Embryonic facial prominence (tissue), 1 donor: ENCODE measurements at regions not wholly inside any gene's neighbourhood (a gene's known extent, or its start where the extent isn't known, plus 50 kb on each side); places are given as distances from the start of the nearest gene placed in this dataset.
"Not testable (repeated sequence)": the region's sequence is repeated elsewhere in the genome, so short reads cannot be mapped to it uniquely, and the experiment has no call there.

Experiments
- DNase-seq: peaks from one replicate; pipeline ENCODE4 v3.0.0-alpha.2; 2016; ENCODE audit errors: extremely low spot score

DNA sequence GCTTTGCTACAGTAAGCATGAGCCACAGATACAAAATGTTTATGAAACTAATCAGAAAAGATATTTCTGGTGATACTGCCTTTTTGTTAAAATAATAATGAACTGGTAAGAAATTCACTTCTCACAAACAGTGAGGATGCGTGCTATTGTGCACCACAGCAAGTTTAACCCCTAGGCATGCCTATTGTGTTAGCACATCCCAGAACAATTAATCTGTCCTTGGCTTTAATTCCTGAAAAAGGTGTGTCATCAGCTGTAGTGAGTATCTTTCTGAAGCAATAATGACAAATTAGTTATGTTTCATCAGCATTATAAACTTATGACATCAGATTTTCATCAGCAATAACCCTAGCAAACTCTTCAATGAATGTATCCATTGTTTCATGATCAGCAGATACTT lies 1307.2 kb downstream of the EFNA5 start:
- no peak for DNase-seq

DNA sequence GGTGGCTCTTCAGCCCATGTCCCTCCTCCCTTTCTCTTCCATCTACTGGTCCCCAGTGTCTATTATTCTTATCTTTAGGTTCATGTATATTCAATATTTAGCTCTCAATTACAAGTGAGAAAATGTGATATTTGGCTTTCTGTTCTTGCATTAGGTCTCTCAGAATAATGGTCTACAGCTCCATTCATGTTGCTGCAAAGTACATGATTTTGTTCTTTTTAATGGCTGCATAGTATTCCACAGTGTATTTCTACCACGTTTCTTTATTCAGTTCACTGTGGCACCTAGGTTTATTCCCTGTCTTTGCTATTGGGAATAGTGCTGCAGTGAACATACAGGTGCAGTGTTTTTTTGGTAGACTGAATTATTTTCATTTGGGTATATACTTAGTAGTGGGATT lies 1308.8 kb downstream of the EFNA5 start:
- no peak for DNase-seq

DNA sequence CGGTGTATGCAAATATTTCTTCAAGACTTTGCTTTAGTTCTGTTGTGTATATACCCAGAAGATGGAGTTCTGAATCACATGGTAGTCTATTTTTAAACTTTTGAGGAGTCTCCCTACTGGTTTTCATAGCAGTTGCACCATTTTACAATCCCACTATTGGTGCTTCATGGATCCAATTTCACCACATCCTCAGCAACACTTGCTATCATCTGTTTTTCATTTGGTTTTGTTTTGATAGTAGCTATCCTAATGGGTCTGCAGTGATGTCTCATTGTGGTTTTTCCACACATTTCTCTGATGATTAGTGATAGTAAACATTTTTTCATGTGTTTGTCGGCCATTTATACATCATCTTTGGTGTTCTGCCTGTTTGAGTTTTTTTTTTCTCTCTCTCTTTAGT lies 1339.3 kb downstream of the EFNA5 start:
- DNase-seq: no peak

DNA sequence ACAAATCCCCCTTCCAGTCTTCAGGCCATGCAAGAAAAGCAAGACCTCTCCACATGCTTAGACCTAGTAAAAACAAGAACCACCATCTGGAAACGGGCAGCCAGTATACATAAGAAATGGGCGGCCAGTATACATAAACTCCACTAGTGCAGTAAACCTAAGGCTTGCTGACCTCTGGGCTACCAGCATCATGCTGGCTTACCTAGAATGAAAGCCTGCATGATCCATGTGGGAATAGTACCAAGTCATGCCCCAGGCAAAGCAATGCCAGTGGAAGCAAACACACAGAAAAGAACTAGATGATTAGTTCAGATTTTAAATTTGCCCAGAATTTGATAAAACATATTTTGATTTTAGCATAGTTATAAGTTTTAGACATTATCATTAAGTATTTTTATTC lies 1346.4 kb downstream of the EFNA5 start:
- no peak for DNase-seq

DNA sequence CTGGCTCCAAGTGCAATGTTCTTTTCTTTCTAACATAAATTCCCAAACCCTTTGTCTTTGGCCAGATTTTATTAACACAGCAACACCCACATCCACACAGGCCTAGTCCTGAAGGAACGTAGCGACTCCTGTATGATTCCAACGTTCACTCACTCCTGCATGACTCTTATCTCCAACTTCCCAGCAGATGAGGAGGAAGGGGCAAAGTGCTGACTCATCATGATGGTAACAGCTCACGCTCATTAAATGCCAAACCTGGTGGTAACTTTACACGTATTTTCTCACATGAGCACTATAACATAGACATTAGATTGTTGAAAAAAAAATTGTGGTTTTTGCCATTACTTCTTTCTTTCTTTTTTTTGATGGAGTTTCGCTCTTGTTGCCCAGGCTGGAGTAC lies 1349.5 kb downstream of the EFNA5 start:
- no peak for DNase-seq

DNA sequence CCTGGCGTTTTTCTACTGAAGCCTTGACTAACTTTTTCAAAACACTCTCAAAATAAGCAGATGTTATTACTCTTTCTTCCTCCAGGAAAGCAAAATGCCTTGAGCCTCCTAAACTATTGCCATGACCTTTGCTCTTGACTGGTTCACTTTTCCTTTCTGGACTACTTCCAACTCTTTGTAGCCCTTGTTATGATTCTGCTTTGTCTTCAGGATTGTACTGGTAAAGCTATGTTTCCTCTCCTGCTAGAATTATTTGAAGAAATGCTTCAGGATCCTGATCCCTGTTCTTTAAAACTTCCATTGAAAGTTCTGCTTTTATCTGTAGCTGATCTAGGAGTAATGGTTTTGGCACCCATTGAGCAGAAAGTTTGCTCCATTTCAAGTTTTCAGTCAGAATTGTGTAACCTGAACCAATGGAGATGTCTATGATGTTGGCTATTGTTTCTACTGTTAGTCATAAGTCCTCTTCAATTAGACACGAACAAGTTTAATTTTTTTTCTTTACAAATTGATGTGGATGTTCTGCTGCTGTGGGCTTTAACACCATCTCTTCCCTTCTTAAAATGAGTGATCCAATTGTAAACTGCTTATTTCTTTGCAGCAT lies 1356.4 kb downstream of the EFNA5 start:
- DNase-seq: no peak

DNA sequence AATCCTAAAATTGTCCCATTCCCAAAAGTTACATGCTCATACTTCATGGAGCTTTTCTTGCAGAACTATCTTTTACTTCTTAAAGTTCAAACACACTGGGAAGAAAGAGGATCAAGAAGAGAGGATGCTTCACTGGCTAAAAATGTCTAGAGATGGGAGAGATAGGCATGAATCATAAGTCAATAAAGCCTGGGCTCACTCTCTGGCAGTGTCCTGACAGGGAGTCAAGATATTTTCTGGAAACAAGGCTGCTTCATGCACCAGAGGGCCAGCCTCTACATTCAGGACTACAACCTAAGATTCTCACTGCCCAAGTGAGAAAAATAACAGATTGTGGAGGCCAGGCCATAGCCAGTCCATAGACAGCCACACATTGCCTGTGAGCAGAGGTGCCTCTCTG lies 1358.4 kb downstream of the EFNA5 start:
- no peak for DNase-seq

DNA sequence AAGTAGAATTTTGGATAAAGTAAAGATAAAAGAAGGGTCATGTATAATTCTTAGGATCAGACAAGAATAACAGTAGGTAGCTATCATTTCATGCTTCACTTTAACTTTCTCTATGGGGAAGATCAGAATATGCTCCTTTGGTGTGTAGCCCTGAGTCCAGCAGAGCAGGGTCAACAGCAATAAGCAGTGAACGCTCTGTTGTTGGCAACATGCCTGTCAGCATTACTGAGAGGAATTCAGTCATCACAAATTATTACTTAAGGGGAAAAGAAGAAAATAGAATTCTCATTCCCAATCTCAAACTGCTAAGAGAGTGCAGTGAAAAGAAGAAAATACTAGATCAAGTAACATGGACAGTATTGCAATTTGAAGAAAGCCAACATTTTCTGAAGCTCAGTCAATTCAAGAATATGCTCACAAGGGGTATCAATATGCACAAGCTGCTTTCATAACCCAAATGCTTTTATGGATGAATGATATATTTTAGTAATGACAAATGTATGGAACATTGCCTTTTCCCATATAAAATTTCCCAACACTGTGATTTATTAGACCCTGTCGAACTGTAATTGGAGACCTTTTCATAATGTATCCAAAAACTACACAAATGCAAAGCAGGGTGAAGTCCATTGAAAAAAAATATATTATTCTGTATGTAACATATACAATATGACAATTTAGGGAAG lies 1359.4 kb downstream of the EFNA5 start:
- no peak for DNase-seq

DNA sequence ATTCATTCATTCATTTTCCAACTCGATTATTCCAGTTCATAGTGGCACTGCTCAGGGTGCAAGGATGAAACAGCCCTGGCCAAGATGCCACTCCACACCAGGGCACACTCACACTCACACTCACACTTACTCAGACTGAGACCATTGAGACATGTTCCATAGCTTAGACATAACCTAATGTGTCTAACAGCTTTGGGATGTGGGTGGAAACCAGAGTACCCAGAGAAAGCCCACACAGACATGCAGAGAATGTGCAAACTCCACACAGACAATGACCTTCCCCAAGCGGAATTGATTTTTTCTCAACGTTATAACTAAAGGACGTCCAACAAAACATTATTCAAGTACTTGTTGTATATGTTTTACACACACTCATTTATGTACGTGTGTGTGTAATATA lies 1363.5 kb downstream of the EFNA5 start:
- no peak for DNase-seq

DNA sequence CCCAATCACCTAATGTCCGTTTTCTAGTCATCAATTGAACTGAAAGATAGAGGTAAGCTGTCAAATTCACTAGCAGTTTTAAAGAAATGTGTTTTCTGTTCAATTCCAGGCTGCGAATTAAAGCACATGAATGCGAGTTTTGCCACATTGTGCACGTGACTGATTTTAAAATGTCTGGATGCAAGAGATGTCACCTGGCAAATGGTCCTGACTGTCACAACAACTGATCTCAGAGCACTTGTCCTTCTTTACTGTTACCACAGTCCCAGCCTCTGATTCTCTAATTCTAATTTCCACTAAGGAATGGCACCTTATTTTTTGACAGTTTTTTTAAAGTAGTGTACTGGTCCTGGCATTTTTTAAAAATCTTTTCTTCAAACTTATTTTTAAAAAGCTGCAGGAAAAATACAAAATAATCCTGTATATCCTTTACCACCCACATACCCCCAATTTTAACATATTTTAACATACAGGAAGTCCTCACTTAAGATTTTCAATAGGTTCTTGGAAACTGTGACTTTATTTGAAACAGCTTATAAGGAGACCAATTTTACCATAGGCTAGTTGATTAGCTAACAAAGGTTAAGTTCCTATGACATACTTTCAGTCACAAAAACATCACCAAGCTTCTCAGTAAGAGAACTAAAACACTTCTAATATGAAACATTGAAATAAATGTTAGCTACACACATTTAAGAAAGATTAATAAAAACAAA lies 1364.3 kb downstream of the EFNA5 start:
- no peak for DNase-seq

DNA sequence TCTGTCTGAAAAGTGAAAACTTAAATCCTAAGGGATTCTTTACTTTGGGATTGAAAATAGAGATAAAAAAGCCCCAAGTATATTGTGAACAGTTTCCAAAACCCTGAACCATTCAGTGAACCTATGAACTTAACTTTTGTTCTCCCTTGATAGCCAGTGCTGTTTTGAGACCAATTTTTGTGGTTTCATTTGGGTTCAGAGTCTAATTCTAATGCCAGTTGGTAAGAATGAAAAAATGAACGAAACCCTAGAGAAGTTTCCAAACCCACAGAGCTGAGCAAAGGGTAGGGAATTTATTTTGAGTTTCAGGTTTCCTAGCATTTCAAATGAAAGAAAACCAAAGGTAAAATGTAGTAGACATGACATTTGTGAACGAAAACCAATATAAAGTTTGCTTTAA lies 1366.8 kb downstream of the EFNA5 start:
- no peak for DNase-seq

DNA sequence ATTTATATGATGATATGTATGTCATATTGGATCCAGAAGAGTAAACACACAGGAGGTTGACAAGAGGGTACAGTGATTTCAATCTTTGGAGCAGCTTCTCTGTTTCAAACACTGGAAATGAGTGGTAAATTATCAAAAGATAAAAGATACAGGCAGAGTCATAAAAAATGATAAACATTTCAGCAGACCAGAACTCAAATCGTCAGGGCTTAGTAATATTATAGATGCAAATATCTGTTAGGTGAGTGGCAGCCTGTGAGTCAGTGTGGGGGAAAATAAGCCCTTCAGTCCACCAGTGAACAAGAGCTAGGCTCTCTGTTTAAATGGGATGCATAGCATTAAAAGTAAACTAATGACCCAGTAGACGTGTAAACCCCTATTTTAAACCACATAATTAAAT lies 1378.1 kb downstream of the EFNA5 start:
- DNase-seq: no peak

DNA sequence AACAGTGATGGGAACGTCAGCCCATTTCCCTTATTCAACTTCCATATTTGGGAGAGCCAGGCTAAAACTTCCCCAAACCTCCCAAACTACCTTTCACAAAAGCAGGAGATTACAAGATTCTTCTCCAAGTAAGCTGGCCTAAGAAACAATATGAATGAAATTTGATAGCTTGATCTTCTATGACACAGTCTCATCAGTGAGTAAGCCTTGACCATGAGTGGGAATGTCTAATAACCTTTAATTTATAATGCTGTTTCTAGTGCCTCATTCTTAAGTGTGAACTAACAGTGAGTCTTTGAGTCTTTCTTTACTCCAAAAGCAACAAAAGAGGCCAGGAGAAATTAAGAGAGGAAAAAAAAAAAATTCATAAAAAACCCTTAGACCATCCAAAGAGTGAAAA lies 1379.9 kb downstream of the EFNA5 start:
- DNase-seq: no peak

DNA sequence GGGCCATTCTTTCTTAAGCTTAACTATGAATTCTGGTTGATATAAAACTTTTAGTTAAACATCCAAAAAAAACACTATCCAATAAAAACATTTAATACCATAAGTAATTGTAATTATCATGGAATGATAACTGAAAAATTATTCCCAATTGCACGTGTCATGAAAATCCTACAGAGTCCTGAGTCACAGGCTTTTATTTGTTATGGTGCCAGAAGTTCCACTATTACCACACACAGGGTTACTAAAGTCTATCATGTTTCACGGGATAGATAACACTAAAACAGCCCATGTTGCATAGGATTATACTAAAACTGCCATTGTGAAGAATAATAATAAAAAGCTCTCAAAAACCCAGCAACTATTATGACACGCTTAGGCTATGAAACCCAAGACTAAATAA lies 1381.8 kb downstream of the EFNA5 start:
- no peak for DNase-seq

DNA sequence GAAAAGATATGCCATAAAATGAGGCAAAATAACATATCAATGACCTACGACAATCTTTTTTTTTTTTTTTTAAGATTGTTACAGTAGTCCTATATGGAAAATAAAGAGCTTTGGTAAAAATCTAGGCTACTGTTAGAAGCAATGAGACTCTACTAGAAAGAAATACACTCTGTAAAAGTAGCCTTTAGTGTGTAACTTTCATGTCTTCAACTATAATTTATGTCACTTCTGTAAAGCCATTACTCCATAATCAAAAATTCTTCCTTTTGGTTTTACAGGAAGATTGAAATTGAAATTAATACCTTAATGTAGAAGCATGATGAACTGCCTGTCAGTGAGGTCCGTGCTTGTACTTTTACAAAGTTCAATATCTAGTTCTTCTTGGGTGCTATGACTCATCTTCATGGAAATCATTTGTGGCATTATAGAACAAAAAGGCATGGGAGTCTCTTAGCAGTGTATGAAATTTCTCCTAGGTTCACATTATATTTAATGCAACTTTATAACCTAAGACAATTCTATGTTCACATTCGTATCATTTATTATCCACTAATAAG lies 1393.1 kb downstream of the EFNA5 start:
- DNase-seq: no peak

DNA sequence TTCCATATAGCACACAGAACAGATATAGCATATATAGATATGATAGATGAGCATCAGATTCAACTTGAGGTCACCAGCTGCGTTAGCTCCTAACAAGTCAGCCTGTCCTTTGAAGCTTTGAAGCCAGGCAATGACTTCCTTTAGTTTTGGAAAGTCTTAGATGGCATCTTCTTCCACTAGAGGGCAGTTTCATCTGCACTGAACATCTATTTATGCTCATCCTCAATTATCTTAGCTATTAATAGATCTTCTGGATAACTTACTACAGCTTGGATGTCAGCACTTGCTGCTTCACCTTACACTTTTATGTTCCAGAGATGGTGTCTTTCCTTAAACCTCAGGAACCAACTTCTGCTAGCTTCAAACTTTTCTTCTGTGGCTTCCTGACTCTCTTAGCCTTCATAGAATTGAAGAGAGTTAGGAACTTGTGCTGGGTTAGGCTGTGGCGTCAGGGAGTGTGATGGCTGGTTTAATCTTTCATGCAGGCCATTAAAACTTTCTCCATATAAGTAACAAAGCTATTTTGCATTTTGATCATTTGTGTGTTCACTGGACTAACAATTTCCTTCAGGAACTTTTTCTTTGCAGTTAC lies 1401.4 kb downstream of the EFNA5 start:
- no peak for DNase-seq

DNA sequence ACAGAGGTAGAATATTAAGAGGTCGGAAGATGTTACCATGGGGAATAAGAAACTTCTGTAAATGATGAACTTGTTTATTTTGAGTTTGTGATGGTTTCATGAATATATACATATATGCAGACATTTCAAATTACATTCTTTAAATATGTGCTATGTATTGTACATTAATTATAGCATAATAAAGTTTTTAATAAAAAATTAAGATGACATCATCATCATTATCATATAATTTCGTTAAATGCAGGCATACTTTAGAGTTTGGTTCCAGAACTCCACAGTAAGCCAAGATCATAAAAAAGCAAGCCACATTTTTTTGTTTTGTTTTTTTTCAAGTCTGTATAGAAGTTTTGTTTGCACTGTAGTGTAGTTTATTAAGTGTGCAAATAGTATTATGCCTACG lies 1403.5 kb downstream of the EFNA5 start:
- no peak for DNase-seq

DNA sequence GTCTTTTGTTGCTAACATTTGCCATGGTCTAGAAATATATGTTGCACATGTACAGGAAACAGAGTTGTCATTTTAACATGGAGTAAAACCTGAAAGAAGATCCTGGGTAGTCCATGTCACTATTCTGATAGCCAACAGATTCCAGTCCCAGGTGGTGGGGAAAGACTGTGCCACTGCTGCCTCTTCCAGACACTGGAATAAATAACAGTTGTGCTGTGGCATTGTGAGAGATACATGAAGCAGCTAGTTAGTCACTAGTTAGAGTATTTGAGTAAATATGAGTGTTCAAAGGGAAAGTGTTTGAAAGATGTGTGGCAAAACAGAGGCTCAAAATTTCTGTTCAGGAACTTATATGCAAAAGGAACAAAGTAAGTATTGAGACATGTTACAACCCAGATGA lies 1408.3 kb downstream of the EFNA5 start:
- no peak for DNase-seq

DNA sequence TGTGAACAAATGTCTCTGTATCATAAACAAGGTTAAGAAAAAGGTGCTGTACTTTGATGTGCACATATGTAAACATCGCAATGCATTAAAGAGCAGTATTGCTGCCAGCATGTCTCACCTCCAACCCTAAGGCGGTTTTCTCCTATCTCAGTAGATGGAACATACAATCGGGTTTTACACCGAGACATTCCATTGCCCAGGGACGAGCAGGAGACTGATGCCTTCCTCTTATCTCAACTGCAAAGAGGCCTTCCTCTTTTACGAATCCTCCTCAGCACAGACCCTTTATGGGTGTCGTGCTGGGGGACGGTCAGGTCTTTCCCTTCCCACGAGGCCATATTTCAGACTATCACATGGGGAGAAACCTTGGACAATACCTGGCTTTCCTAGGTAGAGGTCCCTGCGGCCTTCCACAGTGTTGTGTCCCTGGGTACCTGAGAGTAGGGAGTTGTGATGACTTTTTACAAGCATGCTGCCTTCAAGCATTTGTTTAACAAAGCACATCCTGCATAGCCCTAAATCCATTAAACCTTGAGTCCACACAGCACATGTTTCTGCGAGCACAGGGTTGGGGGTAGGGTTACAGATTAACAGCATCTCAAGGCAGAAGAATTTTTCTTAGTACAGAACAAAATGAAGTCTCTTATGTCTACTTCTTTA lies 1411.2 kb downstream of the EFNA5 start:
- DNase-seq: not testable (repeated sequence)

DNA sequence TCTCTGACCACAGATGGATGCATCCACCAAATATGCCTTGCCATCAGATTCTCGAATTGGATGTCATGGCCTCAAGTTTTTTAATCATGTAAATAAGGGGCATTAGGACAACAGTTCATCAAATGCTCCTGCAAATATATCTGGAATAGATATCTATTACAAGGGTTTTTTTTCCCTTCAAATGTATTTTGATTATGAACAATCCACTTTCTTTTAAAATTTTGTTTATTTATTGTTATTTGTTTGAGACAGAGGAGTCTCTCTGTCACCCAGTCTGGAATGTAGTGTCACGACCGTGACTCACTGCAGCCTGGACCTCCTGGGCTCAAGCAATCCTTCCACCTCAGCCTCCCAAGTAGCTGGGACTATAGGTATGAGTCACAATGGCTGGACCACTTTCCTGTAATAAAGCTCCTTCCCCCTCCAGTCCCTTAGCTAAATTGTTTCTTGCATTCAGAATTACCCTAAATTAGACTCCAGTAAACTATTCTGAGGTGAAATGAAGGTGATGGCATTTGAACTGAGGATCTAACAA lies 1412.1 kb downstream of the EFNA5 start:
- no peak for DNase-seq

DNA sequence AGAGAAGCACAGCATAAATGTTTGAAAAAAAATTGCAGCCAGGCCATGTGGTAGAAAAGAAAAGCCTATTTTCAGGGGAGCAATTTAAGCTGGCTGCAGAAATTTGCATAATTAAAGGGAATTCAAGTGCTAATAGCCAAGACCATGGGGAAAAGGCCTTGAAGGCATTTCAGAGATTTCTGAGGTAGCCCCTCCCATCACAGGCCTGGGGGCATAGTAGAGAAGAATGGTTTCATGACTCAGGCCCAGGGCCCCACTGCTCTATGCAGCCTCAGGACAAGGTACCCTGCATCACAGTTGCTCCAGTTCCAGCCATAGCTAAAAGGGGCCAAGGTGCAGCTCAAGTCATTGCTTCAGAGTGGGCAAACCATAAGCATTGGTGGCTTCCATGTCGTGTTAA lies 1416.0 kb downstream of the EFNA5 start:
- DNase-seq: no peak
